RWPE1 (cell line): ENCODE measurements at regions not wholly inside any gene's neighbourhood (a gene's known extent, or its start where the extent isn't known, plus 50 kb on each side); places are given as distances from the start of the nearest gene placed in this dataset.
"Not testable (repeated sequence)": the region's sequence is repeated elsewhere in the genome, so short reads cannot be mapped to it uniquely, and the experiment has no call there.

Experiments
- CTCF ChIA-PET: fragments of 350-600 bp; sonication (Branson Sonifier 250); formaldehyde crosslinking; extraction: SDS; loops from one replicate; lab custom pipeline; 2021; lab: Yijun Ruan, JAX
- POLR2A ChIA-PET: fragments of 400-600 bp; formaldehyde crosslinking; extraction: SDS; loops from one replicate; lab custom pipeline; 2020; ENCODE audit warnings: antibody characterized with exemption; ENCODE audit not compliant: low non-redundant PET; lab: Yijun Ruan, JAX
- DNase-seq: peaks from one replicate; pipeline ENCODE4 v3.0.0; 2012; ENCODE audit warnings: low spot score
- H3K27ac ChIP-seq: fragments of 450-650 bp; 2 replicates; pipeline ENCODE4 v1.5.1; 2017
- TF ChIP-seq, protein P1 (sequence below): fragments of 450-650 bp; conservative IDR thresholded peaks from 2 replicates; pipeline ENCODE4 v1.5.1; 2017; ENCODE audit warnings: low read depth, mild to moderate bottlenecking

DNA sequence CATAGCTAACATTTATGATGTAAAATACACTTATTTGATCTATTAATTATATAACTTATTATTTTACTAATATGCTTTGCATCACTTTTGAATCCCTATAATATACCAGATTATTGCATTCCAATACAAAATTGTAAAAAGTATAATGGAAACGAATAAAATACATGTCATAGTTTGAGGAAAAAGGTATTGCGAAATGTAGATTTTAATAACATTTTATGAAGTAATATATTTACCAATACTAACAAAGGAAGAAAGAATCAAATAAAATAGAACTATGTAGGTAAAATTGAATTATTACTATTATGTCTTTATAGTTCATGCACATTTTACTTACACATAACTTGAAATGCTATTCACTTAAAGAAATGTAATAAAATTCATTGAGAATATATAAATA is 1300.2 kb downstream of the ADGRL3 start:
- DNase-seq: no peak
- CTCF ChIA-PET: no interaction called here

DNA sequence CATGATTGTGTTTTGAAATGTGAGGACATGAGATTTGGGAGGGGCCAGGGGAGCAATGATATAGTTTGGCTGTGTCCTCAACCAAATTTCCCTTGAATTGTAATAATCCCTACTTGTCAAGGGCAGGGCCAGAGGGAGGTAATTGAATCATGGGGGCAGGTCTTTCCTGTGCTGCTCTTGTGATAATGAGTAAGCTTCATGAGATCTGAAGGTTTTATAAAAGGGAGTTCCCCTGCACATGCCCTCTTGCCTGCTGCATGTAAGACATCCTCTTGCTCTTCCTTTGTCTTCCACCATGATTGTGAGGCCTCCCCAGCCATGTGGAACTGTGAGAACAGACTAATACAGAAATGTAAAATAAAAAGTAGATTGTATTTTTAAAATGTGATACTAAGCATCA is 1294.9 kb downstream of the ADGRL3 start:
- DNase-seq: no peak
- no peak overlapping the region for H3K27ac ChIP-seq
- POLR2A ChIA-PET: no interaction called here
- CTCF ChIA-PET: interaction anchor here (0.6 kb wide), 1 partner anchor 994 kb away, joined by 3 read pairs; no protein-coding TSS in a partner anchor
- TF ChIP-seq, protein P1, sequence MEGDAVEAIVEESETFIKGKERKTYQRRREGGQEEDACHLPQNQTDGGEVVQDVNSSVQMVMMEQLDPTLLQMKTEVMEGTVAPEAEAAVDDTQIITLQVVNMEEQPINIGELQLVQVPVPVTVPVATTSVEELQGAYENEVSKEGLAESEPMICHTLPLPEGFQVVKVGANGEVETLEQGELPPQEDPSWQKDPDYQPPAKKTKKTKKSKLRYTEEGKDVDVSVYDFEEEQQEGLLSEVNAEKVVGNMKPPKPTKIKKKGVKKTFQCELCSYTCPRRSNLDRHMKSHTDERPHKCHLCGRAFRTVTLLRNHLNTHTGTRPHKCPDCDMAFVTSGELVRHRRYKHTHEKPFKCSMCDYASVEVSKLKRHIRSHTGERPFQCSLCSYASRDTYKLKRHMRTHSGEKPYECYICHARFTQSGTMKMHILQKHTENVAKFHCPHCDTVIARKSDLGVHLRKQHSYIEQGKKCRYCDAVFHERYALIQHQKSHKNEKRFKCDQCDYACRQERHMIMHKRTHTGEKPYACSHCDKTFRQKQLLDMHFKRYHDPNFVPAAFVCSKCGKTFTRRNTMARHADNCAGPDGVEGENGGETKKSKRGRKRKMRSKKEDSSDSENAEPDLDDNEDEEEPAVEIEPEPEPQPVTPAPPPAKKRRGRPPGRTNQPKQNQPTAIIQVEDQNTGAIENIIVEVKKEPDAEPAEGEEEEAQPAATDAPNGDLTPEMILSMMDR: no peak

More for the DNA sequence above, 1300.2 kb downstream of the ADGRL3 start:
- TF ChIP-seq, protein P1: no peak
- H3K27ac ChIP-seq: no peak overlapping the region
- POLR2A ChIA-PET: no interaction called here

DNA sequence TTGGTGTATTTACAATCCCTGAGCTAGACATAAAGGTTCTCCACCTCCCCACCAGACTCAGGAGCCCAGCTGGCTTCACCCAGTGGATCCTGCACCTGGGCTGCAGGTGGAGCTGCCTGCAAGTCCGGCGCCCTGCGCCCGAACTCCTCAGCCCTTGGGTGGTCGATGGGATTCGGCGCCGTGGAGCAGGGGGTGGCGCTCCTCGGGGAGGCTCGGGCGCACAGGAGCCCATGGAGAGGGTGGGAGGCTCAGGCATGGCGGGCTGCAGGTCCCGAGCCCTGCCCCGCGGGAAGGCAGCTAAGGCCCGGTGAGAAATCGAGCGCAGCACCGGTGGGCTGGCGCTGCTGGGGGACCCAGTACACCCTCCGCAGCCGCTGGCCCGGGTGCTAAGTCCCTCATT is 1291.6 kb downstream of the ADGRL3 start:
- POLR2A ChIA-PET, DNase-seq, CTCF ChIA-PET, H3K27ac ChIP-seq: not testable (repeated sequence)

DNA sequence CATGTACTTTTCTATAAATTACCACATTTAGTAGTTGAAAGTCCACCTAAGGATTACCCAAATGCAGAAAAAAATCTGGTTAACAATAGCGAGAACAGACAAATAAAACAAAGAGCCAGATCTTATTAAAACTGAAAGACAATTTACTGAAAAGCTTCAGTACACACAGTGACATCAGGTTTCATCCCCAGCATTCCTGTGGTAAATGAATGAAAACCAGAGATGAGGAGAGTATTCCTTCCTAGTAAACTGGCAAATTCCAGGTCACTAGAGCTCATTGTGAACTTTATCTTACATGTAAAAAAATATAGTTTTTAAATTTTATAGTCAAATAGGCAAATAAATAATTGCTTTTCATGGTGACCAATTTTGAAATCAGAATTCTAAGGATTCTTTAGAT is 1290.5 kb downstream of the ADGRL3 start:
- CTCF ChIA-PET: no interaction called here
- no peak overlapping the region for H3K27ac ChIP-seq
- TF ChIP-seq, protein P1: no peak
- no peak for DNase-seq
- POLR2A ChIA-PET: interaction anchor here (0.6 kb wide), 1 partner anchor 166 kb away, joined by 3 read pairs; no protein-coding TSS in a partner anchor

DNA sequence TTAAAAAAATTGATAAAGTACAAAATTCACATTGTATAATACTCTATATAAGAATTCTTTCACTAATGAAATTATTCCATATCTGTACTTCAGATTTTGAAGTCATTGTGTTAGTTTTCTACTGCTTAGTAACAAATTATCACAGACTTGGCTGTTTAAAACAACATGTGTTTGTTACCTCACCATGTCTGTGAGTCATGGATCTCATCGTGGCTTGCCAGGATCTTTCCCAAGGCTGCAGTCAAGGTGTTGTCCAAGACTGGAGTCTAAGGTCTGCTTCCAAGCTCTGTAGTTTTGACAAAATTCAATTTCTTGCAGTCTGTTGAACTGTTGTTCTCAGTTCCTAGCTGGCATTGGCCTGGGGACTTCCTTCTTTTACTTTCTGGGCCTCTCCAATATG is 1286.9 kb downstream of the ADGRL3 start:
- CTCF ChIA-PET: interaction anchor here (0.7 kb wide), 1 partner anchor 954 kb away, joined by 7 read pairs; no protein-coding TSS in a partner anchor
- TF ChIP-seq, protein P1: no peak

DNA sequence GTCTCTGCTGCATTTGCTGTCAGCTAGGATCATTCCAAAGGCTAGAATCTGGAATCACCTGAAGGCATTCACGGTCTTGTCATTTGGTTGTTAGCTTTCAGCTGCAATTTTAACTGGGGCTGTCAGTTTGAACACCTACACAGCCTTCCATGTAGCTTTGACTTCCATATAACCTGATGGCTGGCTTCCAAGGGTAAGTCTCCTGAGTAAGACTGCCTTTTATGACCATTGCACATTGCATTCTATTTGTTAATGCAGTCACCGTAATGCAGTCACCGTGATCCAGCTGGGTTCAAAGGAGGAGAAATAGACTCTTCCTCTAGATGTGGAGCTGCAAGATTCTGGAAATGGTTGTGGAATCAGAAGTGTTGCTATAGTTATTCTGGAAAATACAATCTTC is 1284.2 kb downstream of the ADGRL3 start:
- POLR2A ChIA-PET: no interaction called here
- TF ChIP-seq, protein P1: no peak
- H3K27ac ChIP-seq: no peak overlapping the region
- DNase-seq: no peak
- CTCF ChIA-PET: no interaction called here

More for the DNA sequence above, 1286.9 kb downstream of the ADGRL3 start:
- POLR2A ChIA-PET: no interaction called here
- no peak for DNase-seq
- H3K27ac ChIP-seq: no peak overlapping the region

DNA sequence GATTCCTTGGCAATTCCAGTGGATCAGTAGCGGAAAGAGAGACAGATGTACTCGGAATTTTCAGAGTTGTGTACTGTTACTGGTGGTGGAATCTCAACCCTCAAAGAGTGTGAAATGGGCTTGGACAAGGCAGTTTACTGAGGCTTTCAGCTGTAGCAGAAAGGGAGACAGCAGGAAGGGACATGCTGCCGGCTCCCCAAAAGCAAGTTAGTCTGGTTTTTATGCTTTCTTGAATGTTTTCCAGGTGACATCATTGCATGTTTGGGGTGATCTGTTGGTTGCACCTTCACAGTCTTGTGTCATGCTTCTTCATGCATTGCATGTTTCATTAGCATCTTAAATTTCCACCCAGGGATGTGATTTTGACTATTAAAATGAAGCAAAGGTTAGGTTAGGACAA is 1282.2 kb downstream of the ADGRL3 start:
- DNase-seq: no peak
- POLR2A ChIA-PET: no interaction called here
- CTCF ChIA-PET: no interaction called here
- H3K27ac ChIP-seq: no peak overlapping the region
- TF ChIP-seq, protein P1: no peak
